ENCODE measurements at regions not wholly inside any gene's neighbourhood (a gene's known extent, or its start where the extent isn't known, plus 50 kb on each side); places are given as distances from the start of the nearest gene placed in this dataset.

GRCh38 chr12:83843541-83843940 is 1069.1 kb downstream of the SLC6A15 start:
- TF ChIP-seq POLR2A (IDR thresholded peaks at IDR 0.05; ENCODE audit: low read depth, low read length): no peak
- FAIRE-seq (no peak), DNase-seq (ENCODE audit: insufficient read length, low spot score) (no peak)

DNA sequence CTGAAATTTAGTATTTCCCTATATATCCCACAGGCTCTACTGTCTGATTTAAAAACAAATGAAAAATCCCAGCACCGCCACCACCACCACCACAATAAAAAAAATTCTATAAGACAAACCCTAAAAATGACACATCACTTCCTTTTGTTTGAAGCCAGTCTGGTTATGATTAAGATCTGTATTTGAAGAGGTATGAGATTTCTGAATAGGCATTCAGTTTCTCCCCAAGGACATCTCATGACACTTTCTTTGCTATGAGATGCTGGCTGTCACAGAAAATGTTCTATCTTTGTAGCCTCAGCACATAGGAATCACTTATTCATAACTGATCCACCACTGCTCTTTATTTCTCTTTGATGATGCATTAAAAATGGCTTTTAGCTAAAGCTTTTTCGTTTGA is 1071.0 kb downstream of the SLC6A15 start:
- FAIRE-seq: no peak

GRCh38 chr12:83827860-83828259 is 1084.7 kb downstream of the SLC6A15 start:
- DNase-seq (ENCODE audit: insufficient read length, low spot score) (no peak), FAIRE-seq (no peak)
- TF ChIP-seq POLR2A (IDR thresholded peaks at IDR 0.05; ENCODE audit: low read depth, low read length): no peak

More for the DNA sequence above, 1071.0 kb downstream of the SLC6A15 start:
- DNase-seq (ENCODE audit: insufficient read length, low spot score): no peak
- no peak for TF ChIP-seq POLR2A (IDR thresholded peaks at IDR 0.05; ENCODE audit: low read depth, low read length)

- TF ChIP-seq POLR2A (IDR thresholded peaks at IDR 0.05; ENCODE audit: low read depth, low read length): no peak
- DNase-seq (ENCODE audit: insufficient read length, low spot score) (no peak), FAIRE-seq (no peak)
These were observed 1085.4 kb downstream of the SLC6A15 start for GRCh38 chr12:83827193-83827592.

DNA sequence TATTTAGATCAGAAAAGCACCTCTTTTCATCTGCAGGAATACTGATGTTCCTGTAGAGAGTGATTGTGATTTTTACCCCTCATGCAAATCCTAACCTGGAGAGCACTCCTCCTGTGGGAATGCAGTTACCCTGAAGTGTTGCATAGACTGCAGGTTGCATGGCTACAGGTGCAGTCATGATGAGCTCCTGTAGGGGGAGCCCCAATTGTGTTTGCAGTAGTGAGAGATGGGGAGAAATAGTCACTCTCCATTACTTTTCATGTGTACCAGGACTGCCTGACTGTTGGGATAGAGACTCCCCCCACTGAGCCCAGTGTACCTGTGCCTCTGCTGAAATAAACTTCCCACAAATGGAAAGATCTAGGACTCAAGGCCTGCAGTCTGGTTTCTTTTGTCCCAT is 1086.5 kb downstream of the SLC6A15 start:
- no peak for TF ChIP-seq POLR2A (IDR thresholded peaks at IDR 0.05; ENCODE audit: low read depth, low read length)
- DNase-seq (ENCODE audit: insufficient read length, low spot score) (no peak), FAIRE-seq (peak; percentile 80)

DNA sequence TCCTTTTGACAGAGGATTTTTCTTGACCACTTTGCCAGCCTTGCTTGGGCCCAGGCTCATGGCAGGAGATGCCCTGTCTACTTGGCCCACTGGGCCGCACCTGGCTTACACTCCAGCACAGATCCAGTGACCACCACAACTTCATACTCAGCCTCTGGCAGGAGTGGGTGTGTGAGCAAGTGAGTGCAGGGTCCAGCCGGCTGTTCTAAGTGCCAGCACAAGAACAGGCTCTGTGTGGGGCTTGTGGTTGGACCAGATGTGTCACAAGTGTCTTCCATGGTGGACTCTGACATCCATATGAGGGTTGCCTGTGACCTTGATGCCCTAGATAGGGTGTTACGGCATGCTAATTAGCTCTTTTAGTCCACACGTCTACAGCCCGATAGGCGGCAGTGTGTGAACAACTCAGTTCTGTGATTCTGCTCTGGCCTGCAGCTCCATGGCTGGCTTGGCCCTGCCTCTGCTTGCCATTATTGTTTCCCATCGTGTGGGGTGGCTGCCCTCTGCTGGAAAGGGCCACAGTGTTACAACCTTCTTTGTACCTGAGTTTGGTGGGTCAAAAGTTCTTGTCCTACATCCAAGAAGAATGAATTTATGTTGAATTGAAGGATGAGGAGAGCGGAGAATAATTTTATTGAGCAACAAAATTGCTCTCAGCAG is 1089.1 kb downstream of the SLC6A15 start:
- FAIRE-seq (no peak), DNase-seq (ENCODE audit: insufficient read length, low spot score) (no peak)
- no peak for TF ChIP-seq POLR2A (IDR thresholded peaks at IDR 0.05; ENCODE audit: low read depth, low read length)

GRCh38 chr12:83821967-83822366 is 1090.6 kb downstream of the SLC6A15 start:
- no peak for TF ChIP-seq POLR2A (IDR thresholded peaks at IDR 0.05; ENCODE audit: low read depth, low read length)
- FAIRE-seq: no peak
- DNase-seq (ENCODE audit: insufficient read length, low spot score): no peak

DNA sequence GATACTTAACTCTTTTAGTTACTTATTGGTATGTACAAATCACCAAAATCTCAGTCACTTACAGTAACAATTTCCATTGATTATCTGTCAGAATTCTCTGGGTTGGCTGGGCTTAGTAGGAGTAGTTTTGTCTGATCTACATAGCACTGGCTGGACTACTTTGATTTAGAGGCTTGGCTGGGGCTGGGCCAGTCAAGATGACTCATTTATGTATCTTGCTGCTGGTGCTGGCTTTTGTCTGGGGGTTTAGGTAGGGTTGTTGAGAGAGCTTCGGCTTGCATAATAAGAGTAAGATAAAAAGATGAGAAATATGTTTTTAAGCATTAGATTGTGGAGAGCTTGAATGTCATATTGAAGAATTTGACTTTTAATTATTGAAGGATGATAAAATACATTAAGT is 1093.7 kb downstream of the SLC6A15 start:
- FAIRE-seq: peak; percentile 36
- TF ChIP-seq POLR2A (IDR thresholded peaks at IDR 0.05; ENCODE audit: low read depth, low read length): no peak
- no peak for DNase-seq (ENCODE audit: insufficient read length, low spot score)

DNA sequence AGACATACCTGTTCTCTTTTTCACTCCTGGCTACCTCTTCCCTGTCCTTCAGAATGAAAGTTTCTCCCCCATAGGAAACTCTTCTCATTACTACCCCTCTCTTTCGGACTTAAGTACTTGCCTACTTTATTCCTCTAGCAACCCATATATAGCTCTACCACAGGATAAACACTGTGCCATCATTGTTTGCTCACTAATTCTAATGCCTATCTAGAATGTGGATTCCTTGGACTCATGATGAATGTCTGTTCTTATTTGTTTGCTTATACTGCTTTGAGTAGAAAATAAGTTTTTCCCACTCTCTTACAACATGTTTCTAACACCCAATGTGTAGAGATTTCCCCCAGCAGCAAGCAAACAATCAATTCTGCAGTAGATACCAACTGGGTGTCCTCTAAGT is 1094.9 kb downstream of the SLC6A15 start:
- TF ChIP-seq POLR2A (IDR thresholded peaks at IDR 0.05; ENCODE audit: low read depth, low read length): no peak
- DNase-seq (ENCODE audit: insufficient read length, low spot score) (no peak), FAIRE-seq (no peak)

- no peak for TF ChIP-seq POLR2A (IDR thresholded peaks at IDR 0.05; ENCODE audit: low read depth, low read length)
- no peak for DNase-seq (ENCODE audit: insufficient read length, low spot score)
These were observed 1104.0 kb downstream of the SLC6A15 start for GRCh38 chr12:83808591-83808990.

GRCh38 chr12:83807871-83808270 is 1104.7 kb downstream of the SLC6A15 start:
- no peak for TF ChIP-seq POLR2A (IDR thresholded peaks at IDR 0.05; ENCODE audit: low read depth, low read length)
- FAIRE-seq (no peak), DNase-seq (ENCODE audit: insufficient read length, low spot score) (no peak)

More at GRCh38 chr12:83808591-83808990, 1104.0 kb downstream of the SLC6A15 start:
- no peak for FAIRE-seq

DNA sequence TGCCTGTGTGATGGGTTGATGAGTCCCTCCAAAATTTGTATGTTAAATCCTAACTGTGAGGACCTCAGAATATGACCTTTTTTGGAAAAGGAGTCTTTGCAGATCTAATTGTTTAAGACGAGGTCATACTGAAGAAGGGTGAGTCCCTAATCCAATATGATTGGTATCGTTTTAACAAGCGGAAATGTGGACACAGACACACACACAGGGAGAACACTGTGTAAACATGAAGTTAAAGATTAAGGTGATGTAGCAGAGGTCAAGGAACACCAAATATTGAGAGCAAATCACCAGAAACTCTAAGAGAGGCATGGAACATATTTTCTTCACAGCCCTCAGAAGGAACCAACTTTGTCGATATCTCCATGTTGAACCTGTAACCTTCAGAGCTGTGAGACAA is 1106.7 kb downstream of the SLC6A15 start:
- DNase-seq (ENCODE audit: insufficient read length, low spot score): no peak
- no peak for TF ChIP-seq POLR2A (IDR thresholded peaks at IDR 0.05; ENCODE audit: low read depth, low read length)
- no peak for FAIRE-seq

- DNase-seq (ENCODE audit: insufficient read length, low spot score) (no peak), FAIRE-seq (no peak)
- no peak for TF ChIP-seq POLR2A (IDR thresholded peaks at IDR 0.05; ENCODE audit: low read depth, low read length)
These were observed 1107.3 kb downstream of the SLC6A15 start for GRCh38 chr12:83805156-83805772.

DNA sequence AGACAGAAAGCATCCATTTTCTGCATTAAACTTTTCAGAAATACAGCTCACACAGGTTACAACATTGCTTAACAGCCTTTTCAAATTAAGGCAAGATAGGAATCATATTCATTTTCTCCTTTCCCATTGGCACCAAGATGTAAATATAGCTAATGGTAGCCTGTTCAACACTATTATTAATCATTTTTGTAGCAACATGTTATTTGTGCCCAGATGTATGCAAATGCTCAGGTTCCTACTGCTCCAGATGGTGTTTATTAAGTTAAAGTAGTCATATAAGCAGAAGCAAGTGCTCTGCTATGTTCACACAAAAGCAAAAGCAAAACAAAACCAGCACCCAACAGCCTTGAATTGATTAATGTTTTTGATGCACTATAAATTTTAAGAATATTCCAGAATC is 1110.6 kb downstream of the SLC6A15 start:
- no peak for DNase-seq (ENCODE audit: insufficient read length, low spot score)
- no peak for TF ChIP-seq POLR2A (IDR thresholded peaks at IDR 0.05; ENCODE audit: low read depth, low read length)
- FAIRE-seq: no peak

DNA sequence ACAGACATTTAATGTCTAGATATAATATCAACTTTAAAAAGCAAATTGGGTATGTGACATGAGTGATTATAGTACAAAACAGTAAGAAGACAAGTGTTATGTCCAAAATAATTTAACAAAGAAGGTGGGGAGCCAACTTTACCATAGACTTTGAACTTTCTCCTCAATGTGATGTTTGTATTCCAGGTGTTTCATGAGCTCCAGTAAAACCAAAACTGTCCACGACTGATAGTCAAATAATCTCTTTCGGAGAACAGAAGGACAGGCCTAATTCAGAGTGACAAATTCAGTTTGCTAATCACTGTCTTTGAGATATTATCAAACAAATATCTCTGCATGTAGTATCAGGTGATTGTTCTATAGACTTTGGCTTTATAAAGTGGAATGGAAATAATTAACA is 1112.6 kb downstream of the SLC6A15 start:
- DNase-seq (ENCODE audit: insufficient read length, low spot score): no peak
- TF ChIP-seq POLR2A (IDR thresholded peaks at IDR 0.05; ENCODE audit: low read depth, low read length): no peak
- FAIRE-seq: no peak

All from H54 (cell line).